ENCODE measurements at regions not wholly inside any gene's neighbourhood (a gene's known extent, or its start where the extent isn't known, plus 50 kb on each side); places are given as distances from the start of the nearest gene placed in this dataset.

DNA sequence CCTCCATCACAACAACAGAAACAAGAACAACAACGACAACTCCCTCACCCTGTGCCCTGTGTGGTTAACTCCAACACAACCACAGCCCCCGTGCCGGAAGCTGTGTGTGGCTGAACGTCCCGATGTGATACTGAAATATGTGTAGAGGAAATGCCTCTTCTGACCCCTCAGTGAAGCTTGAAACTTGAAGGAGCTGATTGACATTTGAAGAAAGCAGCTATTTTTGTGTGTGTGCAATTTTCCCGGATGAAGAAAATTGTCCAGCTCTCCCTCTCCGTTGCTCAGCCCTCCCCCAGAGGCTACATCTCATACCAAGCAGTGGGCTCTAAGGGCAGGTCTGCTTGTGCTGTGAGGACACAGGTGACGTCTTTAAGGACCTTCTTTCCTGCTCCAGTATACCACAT lies 173.8 kb downstream of the ICOS start:
- no peak for DNase-seq (ENCODE audit: low read depth, low spot score)
- TF ChIP-seq CTCF (optimal IDR thresholded peaks at IDR 0.05 in 1 of 3, IDR thresholded peaks at IDR 0.05 in 1 of 3, conservative IDR thresholded peaks at IDR 0.05 in 1 of 3; ENCODE audit: extremely low read depth in 1 of 3, insufficient read depth in 2 of 3, low read length in 3 of 3): no peak
- no peak for TF ChIP-seq EZH2 (IDR thresholded peaks at IDR 0.05; ENCODE audit: low read length)
- Histone ChIP-seq H3K27ac (ENCODE audit: control insufficient read depth, insufficient read depth, low read length) (no peak overlapping the region), H3K4me2 (ENCODE audit: control insufficient read depth, extremely low read depth, insufficient read depth, low read depth, low read length) (no peak overlapping the region), H3K36me3 (ENCODE audit: control insufficient read depth in 2 of 2, extremely low read depth in 1 of 2, insufficient read depth in 2 of 2, low read length in 2 of 2) (no peaks in the 10 kb centered on the region), H3K9me3 (ENCODE audit: control insufficient read depth, low read depth, low read length) (no peaks in the 10 kb centered on the region), H2AFZ (ENCODE audit: control insufficient read depth, low read length) (no peak overlapping the region), H3K4me3 (ENCODE audit: control insufficient read depth in 2 of 3, extremely low read depth in 1 of 3, insufficient read depth in 2 of 3, low read depth in 1 of 3, low read length in 3 of 3) (no peak overlapping the region), H3K4me1 (ENCODE audit: control insufficient read depth, extremely low read depth, insufficient read depth, low read length) (no peaks in the 10 kb centered on the region), H3K9ac (ENCODE audit: control insufficient read depth, extremely low read depth, insufficient read depth, low read length) (no peak overlapping the region), H4K20me1 (ENCODE audit: control insufficient read depth, extremely low read depth, insufficient read depth, low read length) (no peaks in the 10 kb centered on the region), H3K27me3 (ENCODE audit: control insufficient read depth, extremely low read depth, insufficient read depth, low read length) (peaks cover 7% of the 10 kb centered on the region), H3K9me1 (ENCODE audit: control insufficient read depth, extremely low read depth, insufficient read depth, low read length) (no peaks in the 10 kb centered on the region), H3K79me2 (ENCODE audit: control insufficient read depth, insufficient read depth, low read length) (no peaks in the 10 kb centered on the region)
- dilution Hi-C loops (cut with MboI; ENCODE audit: extremely low pct_ligation_motif_present, low sequenced_read_pairs): no loop called here
- no peak for FAIRE-seq

- FAIRE-seq: no peak
- H3K36me3 ChIP-seq (ENCODE audit: control insufficient read depth in 2 of 2, extremely low read depth in 1 of 2, insufficient read depth in 2 of 2, low read length in 2 of 2): no peaks in the 10 kb centered on the region
- H3K9me3 ChIP-seq (ENCODE audit: control insufficient read depth, low read depth, low read length): no peaks in the 10 kb centered on the region
- H3K9me1 ChIP-seq (ENCODE audit: control insufficient read depth, extremely low read depth, insufficient read depth, low read length): no peaks in the 10 kb centered on the region
- H2AFZ ChIP-seq (ENCODE audit: control insufficient read depth, low read length): no peak overlapping the region
- H3K9ac ChIP-seq (ENCODE audit: control insufficient read depth, extremely low read depth, insufficient read depth, low read length): no peak overlapping the region
- H3K79me2 ChIP-seq (ENCODE audit: control insufficient read depth, insufficient read depth, low read length): no peaks in the 10 kb centered on the region
- dilution Hi-C loops (cut with MboI; ENCODE audit: extremely low pct_ligation_motif_present, low sequenced_read_pairs): no loop called here
- no peak for TF ChIP-seq CTCF (optimal IDR thresholded peaks at IDR 0.05 in 1 of 3, IDR thresholded peaks at IDR 0.05 in 1 of 3, conservative IDR thresholded peaks at IDR 0.05 in 1 of 3; ENCODE audit: extremely low read depth in 1 of 3, insufficient read depth in 2 of 3, low read length in 3 of 3)
- no peak for TF ChIP-seq EZH2 (IDR thresholded peaks at IDR 0.05; ENCODE audit: low read length)
- H3K4me3 ChIP-seq (ENCODE audit: control insufficient read depth in 2 of 3, extremely low read depth in 1 of 3, insufficient read depth in 2 of 3, low read depth in 1 of 3, low read length in 3 of 3): no peak overlapping the region
- H3K27ac ChIP-seq (ENCODE audit: control insufficient read depth, insufficient read depth, low read length): no peak overlapping the region
- no peaks in the 10 kb centered on the region for H4K20me1 ChIP-seq (ENCODE audit: control insufficient read depth, extremely low read depth, insufficient read depth, low read length)
- H3K4me2 ChIP-seq (ENCODE audit: control insufficient read depth, extremely low read depth, insufficient read depth, low read depth, low read length): no peak overlapping the region
- no peak for DNase-seq (ENCODE audit: low read depth, low spot score)
- H3K4me1 ChIP-seq (ENCODE audit: control insufficient read depth, extremely low read depth, insufficient read depth, low read length): no peaks in the 10 kb centered on the region
- H3K27me3 ChIP-seq (ENCODE audit: control insufficient read depth, extremely low read depth, insufficient read depth, low read length): peaks cover 7% of the 10 kb centered on the region
These were observed 174.4 kb downstream of the ICOS start for GRCh38 chr2:204110751-204111516.

All from keratinocyte (primary cell).